ENCODE measurements at regions not wholly inside any gene's neighbourhood (a gene's known extent, or its start where the extent isn't known, plus 50 kb on each side); places are given as distances from the start of the nearest gene placed in this dataset.

DNA sequence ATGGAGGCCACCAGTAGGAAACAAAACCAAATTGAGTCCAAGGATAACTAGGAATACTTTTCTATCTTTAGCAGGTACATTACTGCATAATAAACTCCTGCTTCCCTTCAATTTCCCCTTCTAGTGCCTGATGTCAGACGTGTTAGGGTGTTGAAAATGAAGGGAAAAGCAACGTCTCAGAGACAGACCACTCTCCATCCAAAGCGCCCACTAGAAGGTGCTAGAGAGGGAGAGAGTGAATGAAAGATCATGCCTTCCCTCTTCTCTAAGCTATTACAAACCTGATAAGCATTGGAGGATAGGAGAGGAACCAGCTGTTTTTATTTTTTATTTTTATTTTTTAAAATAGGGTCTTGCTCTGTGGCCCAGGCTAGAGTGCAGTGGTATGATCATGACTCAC lies 64.1 kb downstream of the ZNF641 start:
- DNase-seq (ENCODE audit: low read depth in 2 of 2): peak; percentile 10 to 24

DNA sequence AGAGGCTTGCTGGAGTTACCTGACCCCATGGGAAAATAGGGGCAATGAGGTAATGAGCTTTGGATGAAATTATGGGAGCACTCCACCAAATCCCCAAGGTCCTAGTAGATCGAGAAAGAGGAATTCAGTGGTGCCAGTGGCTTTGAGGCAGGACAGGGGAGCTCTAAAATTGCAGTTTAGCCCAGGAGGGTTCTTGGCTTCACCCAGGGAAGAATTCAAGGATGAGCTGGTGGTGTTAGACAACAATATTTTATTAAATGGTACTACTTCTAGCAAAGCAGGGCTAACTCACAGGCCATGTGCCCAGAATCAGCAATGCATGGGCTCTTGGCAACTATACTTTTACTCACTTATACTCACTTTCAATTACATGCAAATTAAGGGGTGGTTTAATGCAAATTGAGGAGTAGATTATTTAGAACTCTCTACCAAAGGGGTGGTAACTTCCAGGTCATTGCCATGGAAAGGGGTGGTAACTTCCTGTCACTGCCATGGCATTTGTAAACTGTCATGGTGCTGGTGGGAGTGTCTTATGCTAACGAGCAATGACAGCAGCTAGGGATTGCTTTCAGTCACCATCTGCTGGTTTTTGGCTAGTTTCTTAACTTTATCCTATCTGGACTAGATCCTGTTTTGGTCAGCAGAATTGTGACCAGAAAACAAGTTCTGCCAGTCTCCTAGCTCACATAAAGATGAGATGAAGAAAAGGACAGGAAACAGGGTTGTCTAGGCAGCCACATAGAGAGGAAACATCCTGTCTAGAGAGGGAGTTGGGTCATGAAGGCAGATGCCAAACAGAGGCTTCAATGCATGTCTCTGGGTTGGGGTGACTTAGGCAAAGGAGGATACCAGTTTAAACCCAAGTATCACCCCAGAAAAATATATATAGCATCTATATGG lies 64.7 kb downstream of the ZNF641 start:
- DNase-seq (ENCODE audit: low read depth in 2 of 2): no peak
- TF ChIP-seq, protein P1, sequence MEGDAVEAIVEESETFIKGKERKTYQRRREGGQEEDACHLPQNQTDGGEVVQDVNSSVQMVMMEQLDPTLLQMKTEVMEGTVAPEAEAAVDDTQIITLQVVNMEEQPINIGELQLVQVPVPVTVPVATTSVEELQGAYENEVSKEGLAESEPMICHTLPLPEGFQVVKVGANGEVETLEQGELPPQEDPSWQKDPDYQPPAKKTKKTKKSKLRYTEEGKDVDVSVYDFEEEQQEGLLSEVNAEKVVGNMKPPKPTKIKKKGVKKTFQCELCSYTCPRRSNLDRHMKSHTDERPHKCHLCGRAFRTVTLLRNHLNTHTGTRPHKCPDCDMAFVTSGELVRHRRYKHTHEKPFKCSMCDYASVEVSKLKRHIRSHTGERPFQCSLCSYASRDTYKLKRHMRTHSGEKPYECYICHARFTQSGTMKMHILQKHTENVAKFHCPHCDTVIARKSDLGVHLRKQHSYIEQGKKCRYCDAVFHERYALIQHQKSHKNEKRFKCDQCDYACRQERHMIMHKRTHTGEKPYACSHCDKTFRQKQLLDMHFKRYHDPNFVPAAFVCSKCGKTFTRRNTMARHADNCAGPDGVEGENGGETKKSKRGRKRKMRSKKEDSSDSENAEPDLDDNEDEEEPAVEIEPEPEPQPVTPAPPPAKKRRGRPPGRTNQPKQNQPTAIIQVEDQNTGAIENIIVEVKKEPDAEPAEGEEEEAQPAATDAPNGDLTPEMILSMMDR (IDR thresholded peaks at IDR 0.05; ENCODE audit: low read depth, low read length): no peak
- H3K4me3 ChIP-seq (replicated peaks in 1 of 2; ENCODE audit: low read depth in 2 of 2, low read length in 2 of 2): no peak overlapping the region

More for the DNA sequence above, 64.1 kb downstream of the ZNF641 start:
- TF ChIP-seq, protein P1 (IDR thresholded peaks at IDR 0.05; ENCODE audit: low read depth, low read length): peak; percentile 46
- H3K4me3 ChIP-seq (replicated peaks in 1 of 2; ENCODE audit: low read depth in 2 of 2, low read length in 2 of 2): no peak overlapping the region

DNA sequence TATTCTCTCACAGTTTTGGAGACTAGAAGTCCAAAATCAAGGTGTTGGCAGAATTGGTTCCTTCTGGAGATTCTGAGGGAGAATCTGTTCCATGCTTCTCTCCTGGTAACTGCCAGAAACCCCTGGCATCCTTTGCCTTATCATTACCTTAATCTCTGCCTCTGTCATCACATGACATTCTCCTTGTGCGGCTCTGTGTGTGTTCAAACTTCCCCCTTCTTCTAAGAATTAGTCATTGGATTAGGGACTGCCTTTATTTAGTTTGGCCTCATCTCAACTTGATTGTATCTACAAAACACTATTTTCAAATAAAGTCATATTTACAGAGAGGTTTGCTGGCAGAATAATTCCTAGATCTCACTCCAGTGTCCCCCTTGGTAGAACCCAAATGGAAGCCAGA lies 68.9 kb downstream of the ZNF641 start:
- H3K4me3 ChIP-seq (replicated peaks in 1 of 2; ENCODE audit: low read depth in 2 of 2, low read length in 2 of 2): no peak overlapping the region
- TF ChIP-seq, protein P1 (IDR thresholded peaks at IDR 0.05; ENCODE audit: low read depth, low read length): no peak
- no peak for DNase-seq (ENCODE audit: low read depth in 2 of 2)

DNA sequence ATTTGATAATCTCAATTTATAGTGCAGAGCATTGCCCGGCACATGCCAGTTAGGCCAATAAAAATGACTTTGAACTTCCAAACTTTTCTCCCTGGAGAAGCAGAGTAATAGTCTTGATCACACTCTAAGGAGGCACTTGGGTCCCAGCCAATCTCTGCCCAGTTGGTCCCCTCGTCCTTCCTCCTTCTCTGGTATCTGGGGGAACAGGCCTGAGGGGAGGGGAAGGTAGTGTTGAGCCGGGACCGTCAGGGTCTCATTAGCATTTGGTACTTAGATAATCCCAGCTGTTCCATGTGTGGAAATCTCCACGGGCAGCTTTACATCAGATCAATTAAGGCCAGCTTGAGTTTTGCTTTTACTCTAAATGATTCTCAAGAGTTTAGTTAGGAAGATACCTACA lies 70.1 kb downstream of the ZNF641 start:
- no peak for DNase-seq (ENCODE audit: low read depth in 2 of 2)
- TF ChIP-seq, protein P1 (IDR thresholded peaks at IDR 0.05; ENCODE audit: low read depth, low read length): no peak
- no peak overlapping the region for H3K4me3 ChIP-seq (replicated peaks in 1 of 2; ENCODE audit: low read depth in 2 of 2, low read length in 2 of 2)

DNA sequence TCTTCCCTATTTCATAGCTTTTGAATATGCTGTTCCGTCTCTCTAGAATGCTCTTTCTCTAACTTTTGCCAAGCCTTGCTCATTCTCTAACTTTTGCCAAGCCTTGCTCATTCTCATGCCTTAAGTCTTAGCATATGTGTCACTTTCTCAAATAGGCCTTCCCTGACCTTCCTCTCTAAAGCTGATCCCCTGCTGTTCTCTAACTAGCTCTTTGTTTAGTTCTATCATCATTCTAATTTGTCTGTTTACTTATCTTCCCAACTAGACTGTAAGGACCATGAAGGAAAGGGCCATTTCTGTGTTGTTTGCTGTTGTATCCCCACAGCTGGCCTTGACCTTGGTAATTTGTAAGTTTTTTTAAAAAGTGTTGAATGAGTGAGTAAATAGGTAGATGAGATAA lies 71.1 kb downstream of the ZNF641 start:
- DNase-seq (ENCODE audit: low read depth in 2 of 2): no peak
- TF ChIP-seq, protein P1 (IDR thresholded peaks at IDR 0.05; ENCODE audit: low read depth, low read length): no peak
- H3K4me3 ChIP-seq (replicated peaks in 1 of 2; ENCODE audit: low read depth in 2 of 2, low read length in 2 of 2): no peak overlapping the region

DNA sequence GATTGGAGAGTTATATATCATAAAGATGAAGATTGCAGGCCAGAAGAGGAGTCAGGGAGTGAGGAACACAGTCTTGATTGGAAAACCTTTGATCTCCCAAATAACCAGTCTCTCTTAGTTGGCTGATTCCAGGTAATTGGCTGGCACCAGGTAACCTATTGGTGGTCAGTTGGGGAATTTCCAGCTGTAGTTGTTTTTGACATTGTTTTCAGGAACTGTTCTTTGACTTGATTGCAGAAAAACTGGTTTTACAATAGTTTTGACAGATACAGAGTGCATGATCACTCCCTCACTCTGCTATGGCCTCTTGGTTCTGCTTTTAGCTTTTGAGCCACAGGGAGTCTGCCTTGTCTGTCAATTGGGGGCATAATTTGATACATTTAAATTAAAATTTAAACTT lies 71.6 kb downstream of the ZNF641 start:
- TF ChIP-seq, protein P1 (IDR thresholded peaks at IDR 0.05; ENCODE audit: low read depth, low read length): no peak
- no peak overlapping the region for H3K4me3 ChIP-seq (replicated peaks in 1 of 2; ENCODE audit: low read depth in 2 of 2, low read length in 2 of 2)
- no peak for DNase-seq (ENCODE audit: low read depth in 2 of 2)
